Panc1 (cell line): ENCODE measurements at regions not wholly inside any gene's neighbourhood (a gene's known extent, or its start where the extent isn't known, plus 50 kb on each side); places are given as distances from the start of the nearest gene placed in this dataset.

Source experiments
- ATAC-seq: fragments of 200-7000 bp; cut with Tn5 transposase; 2 replicates; pipeline ENCODE4 v1.9.1; 2020; ENCODE audit warnings: mild to moderate bottlenecking, moderate library complexity
- BruUV-seq: library from RNA; stranded (reverse); fragments of 400-500 nt; replicated peaks from 2 replicates; lab custom pipeline; 2021; lab: Mats Ljungman, UMichigan
- CTCF ChIA-PET: fragments of 300-600 bp; sonication (Branson Sonifier 250); formaldehyde crosslinking; loops from one replicate; lab custom pipeline; 2022; ENCODE audit warnings: antibody characterized with exemption; lab: Charles Lee
- POLR2A ChIA-PET: fragments of 300-600 bp; sonication (Branson Sonifier 250); formaldehyde crosslinking; loops from one replicate; lab custom pipeline; 2022; ENCODE audit warnings: antibody characterized with exemption; lab: Charles Lee
- DNase-seq: peaks from one replicate; pipeline ENCODE4 v3.0.0-alpha.2; 2010; ENCODE audit warnings: low read depth, low spot score
- H3K27ac ChIP-seq: 2 replicates; pipeline ENCODE4 v1.5.1; 2011; ENCODE audit warnings: mild to moderate bottlenecking, low read length, inconsistent platforms
- H3K27me3 ChIP-seq: fragments of 200-500 bp; sonication (Bioruptor generic); 2 replicates; pipeline ENCODE4 v1.6.0; 2014; ENCODE audit warnings: low read length, inconsistent platforms; ENCODE audit not compliant: control insufficient read depth, insufficient read depth
- H3K36me3 ChIP-seq: fragments of 200-500 bp; sonication (Bioruptor generic); 2 replicates; pipeline ENCODE4 v1.5.1; 2014; ENCODE audit warnings: inconsistent platforms, mild to moderate bottlenecking, low read length, moderate library complexity; ENCODE audit not compliant: control insufficient read depth, insufficient read depth
- H3K4me1 ChIP-seq: 2 replicates; pipeline ENCODE4 v1.5.1; 2011; ENCODE audit warnings: inconsistent platforms, mild to moderate bottlenecking, low read length, moderate library complexity; ENCODE audit not compliant: control insufficient read depth, insufficient read depth
- H3K4me3 ChIP-seq, 2 experiments: 2 replicates each; pipeline ENCODE4 v1.5.1; 2011 to 2012; ENCODE audit warnings: low read depth in 2 of 2, low read length in 2 of 2, mild to moderate bottlenecking in 2 of 2, inconsistent platforms in 1 of 2, moderate library complexity in 1 of 2
- H3K9me3 ChIP-seq: fragments of 200-500 bp; sonication (Bioruptor generic); 2 replicates; pipeline ENCODE4 v1.5.1; 2014; ENCODE audit warnings: low read depth, mild to moderate bottlenecking, inconsistent platforms, low read length, moderate library complexity; ENCODE audit not compliant: control insufficient read depth, insufficient read depth
- CTCF ChIP-seq: fragments of 450-650 bp; IDR thresholded peaks from 2 replicates; pipeline ENCODE4 v1.5.1; 2017; ENCODE audit warnings: mild to moderate bottlenecking
- POLR2AphosphoS5 ChIP-seq: IDR thresholded peaks from 2 replicates; pipeline ENCODE4 v1.6.1; 2012; ENCODE audit warnings: mild to moderate bottlenecking, low read depth, low read length, moderate library complexity
- REST ChIP-seq, 2 experiments: IDR thresholded peaks; 2 replicates each; pipeline ENCODE4 v1.6.1; 2011 to 2012; ENCODE audit warnings: low read depth in 2 of 2, control low read depth in 1 of 2, low read length in 1 of 2, mild to moderate bottlenecking in 1 of 2, moderate library complexity in 1 of 2; ENCODE audit not compliant: insufficient read depth in 1 of 2
- SIN3A ChIP-seq: IDR thresholded peaks from 2 replicates; pipeline ENCODE4 v1.6.1; 2012; ENCODE audit warnings: low read depth, mild to moderate bottlenecking, low read length, moderate library complexity, borderline replicate concordance; ENCODE audit not compliant: insufficient read depth
- TCF7L2 ChIP-seq: IDR thresholded peaks from 2 replicates; pipeline ENCODE4 v1.6.1; 2011; ENCODE audit warnings: mild to moderate bottlenecking, low read depth, low read length, inconsistent platforms
- in situ Hi-C: cut with HindIII; loops from 2 replicates; pipeline ENCODE4 v1.10.0; 2016; ENCODE audit warnings: low sequenced_read_pairs, low pct_unique_long_range_greater_than_20kb
- intact Hi-C: fragments of 100-400 bp; cut with micrococcal nuclease; formaldehyde crosslinking; loops from one replicate; pipeline ENCODE4 v1.10.0; 2022; ENCODE audit not compliant: unreplicated experiment

GRCh38 chr4:108272046-108272445, 103.3 kb upstream of the LEF1 start:
- intact Hi-C loops, result no loop called here
- ATAC-seq, result no peak

GRCh38 chr4:108270466-108271450, 102.0 kb upstream of the LEF1 start:
- POLR2A ChIA-PET, result no interaction called here
- BruUV-seq, result no TSS peak
- H3K27me3 ChIP-seq, result no peaks in the 10 kb centered on the region
- no peak overlapping the region for H3K4me3 ChIP-seq
- intact Hi-C loops, result no loop called here
- in situ Hi-C loops, result no loop called here
- DNase-seq (no peak), ATAC-seq (no peak)
- H3K4me1 ChIP-seq, result no peaks in the 10 kb centered on the region
- H3K9me3 ChIP-seq, result no peaks in the 10 kb centered on the region
- H3K27ac ChIP-seq, result no peak overlapping the region
- CTCF ChIA-PET, result no interaction called here
- no peaks in the 10 kb centered on the region for H3K36me3 ChIP-seq
- TF ChIP-seq TCF7L2 (no peak), CTCF (no peak), SIN3A (no peak), REST (IDR thresholded peaks at IDR 0.05; ENCODE audit: insufficient read depth in 1 of 2, low read depth in 2 of 2, low read length in 1 of 2) (no peak)

More at GRCh38 chr4:108272046-108272445, 103.3 kb upstream of the LEF1 start:
- Histone ChIP-seq H3K4me3 (no peak overlapping the region), H3K4me1 (no peaks in the 10 kb centered on the region), H3K36me3 (no peaks in the 10 kb centered on the region), H3K27me3 (no peaks in the 10 kb centered on the region), H3K27ac (no peak overlapping the region), H3K9me3 (no peaks in the 10 kb centered on the region)
- ChIA-PET POLR2A (no interaction called here), CTCF (no interaction called here)
- in situ Hi-C loops, result no loop called here
- no peak for TF ChIP-seq TCF7L2
- no peak for TF ChIP-seq POLR2AphosphoS5
- TF ChIP-seq CTCF, result no peak
- TF ChIP-seq SIN3A, result no peak
- TF ChIP-seq REST (IDR thresholded peaks at IDR 0.05; ENCODE audit: insufficient read depth in 1 of 2, low read depth in 2 of 2, low read length in 1 of 2), result no peak
- DNase-seq, result no peak
- no TSS peak for BruUV-seq
